ENCODE measurements at regions not wholly inside any gene's neighbourhood (a gene's known extent, or its start where the extent isn't known, plus 50 kb on each side); places are given as distances from the start of the nearest gene placed in this dataset.

GRCh38 chr11:31883435-31883834, 72.3 kb upstream of the PAX6 start (continued):
- TF ChIP-seq MGA (IDR thresholded peaks at IDR 0.05), result no peak
- TF ChIP-seq SREBF2 (CRISPR knock-in tag; IDR thresholded peaks at IDR 0.05), result no peak
- TF ChIP-seq KLF16 (IDR thresholded peaks at IDR 0.05), result no peak
- no peak for TF ChIP-seq ARID4B (CRISPR knock-in tag; IDR thresholded peaks at IDR 0.05)
